ENCODE measurements at regions not wholly inside any gene's neighbourhood (a gene's known extent, or its start where the extent isn't known, plus 50 kb on each side); places are given as distances from the start of the nearest gene placed in this dataset.
A peak's percentile ranks its signal among the peaks of the same experiment; 100 is the strongest.

DNA sequence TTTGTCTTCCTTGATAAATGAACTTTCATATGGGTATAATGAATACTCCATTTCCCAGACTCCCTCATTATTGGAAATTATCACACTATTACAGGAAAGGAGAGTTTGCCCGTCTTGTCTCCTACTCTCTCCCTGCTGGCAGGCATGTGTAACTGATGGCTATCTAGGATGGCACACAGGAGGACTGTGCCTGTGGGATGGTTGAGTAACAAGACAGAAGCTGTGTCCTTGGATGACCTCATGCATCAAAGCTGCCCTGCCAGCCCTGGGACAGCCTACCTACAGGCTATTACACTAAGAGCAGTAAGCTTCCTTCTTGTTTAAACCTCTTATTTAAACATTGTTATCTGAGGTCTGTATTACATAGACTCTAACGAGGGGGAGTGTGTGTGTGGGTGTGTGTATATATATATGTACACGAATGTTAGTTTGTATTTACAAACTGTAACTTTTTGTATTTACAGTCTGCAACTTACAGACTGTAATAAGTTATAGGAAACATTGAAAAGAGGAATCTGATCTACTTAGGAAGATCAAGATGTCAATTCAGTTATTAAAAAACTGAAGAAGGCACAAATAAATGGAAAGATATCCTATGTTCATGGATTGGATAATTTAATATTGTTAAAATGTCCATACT is 247.6 kb upstream of the ACO1 start:
- no peak overlapping the region for H2AFZ ChIP-seq (ENCODE audit: low read length)
- H3K9me3 ChIP-seq (ENCODE audit: insufficient read depth in 2 of 2, low read depth in 1 of 2, low read length in 1 of 2), result no peaks in the 10 kb centered on the region
- WGBS, 2 experiments (ENCODE audit: extremely low coverage in 1 of 2, insufficient coverage in 1 of 2, insufficient read length in 1 of 2, insufficient replicate concordance in 2 of 2, low coverage in 1 of 2, low lambda C conversion rate in 2 of 2, missing lambda C conversion rate in 1 of 2), result 79% methylated on average over 3 of the region's 3 CpGs; no CpG with 5 or more reads in 1 of the 2 experiments
- no peak overlapping the region for H3K4me2 ChIP-seq (ENCODE audit: insufficient read depth in 1 of 2, low read depth in 2 of 2, low read length in 2 of 2)
- no peak overlapping the region for H3K23ac ChIP-seq (ENCODE audit: insufficient read length)
- CTCF ChIA-PET (ENCODE audit: partially characterized antibody), result interaction anchor here (0.6 to 1.4 kb wide), 8 partner anchors 8 to 301 kb away, joined by 3 to 5 read pairs (median 3); no protein-coding TSS in a partner anchor
- H3K56ac ChIP-seq (replicated peaks; ENCODE audit: insufficient read length, low read depth, low read length), result no peak overlapping the region
- no peaks in the 10 kb centered on the region for H3K23me2 ChIP-seq (ENCODE audit: low read depth, low read length)
- H4K8ac ChIP-seq (ENCODE audit: extremely low read depth, insufficient read depth, low read length), result no peak overlapping the region
- H3K4me3 ChIP-seq (ENCODE audit: extremely low read depth in 1 of 4, insufficient read depth in 2 of 4, low read depth in 3 of 4, low read length in 4 of 4), result no peak overlapping the region
- no peak overlapping the region for H3K27ac ChIP-seq (ENCODE audit: low read depth, low read length)
- no peak overlapping the region for H2BK12ac ChIP-seq (ENCODE audit: low read depth, low read length)
- H4K91ac ChIP-seq (replicated peaks; ENCODE audit: insufficient read length, low read length), result no peak overlapping the region
- H3K18ac ChIP-seq (ENCODE audit: extremely low read depth, low read length), result no peak overlapping the region
- H2BK15ac ChIP-seq (ENCODE audit: low read length), result no peak overlapping the region
- H3K4me1 ChIP-seq (replicated peaks in 1 of 4; ENCODE audit: control insufficient read depth in 3 of 4, insufficient read depth in 4 of 4, low read length in 3 of 4), result no peaks in the 10 kb centered on the region
- POLR2A ChIA-PET (ENCODE audit: partially characterized antibody), result no interaction called here
- H3K9ac ChIP-seq (replicated peaks in 1 of 4; ENCODE audit: extremely low read depth in 1 of 4, low read depth in 3 of 4, low read length in 3 of 4), result no peak overlapping the region
- DNase-seq (ENCODE audit: low read depth in 1 of 2, low spot score in 2 of 2), result peak in 1 of 2 experiments; percentile 19
- H3K79me1 ChIP-seq (ENCODE audit: low read depth, low read length), result no peaks in the 10 kb centered on the region
- peak; percentile 71 for FAIRE-seq
- no peaks in the 10 kb centered on the region for H4K20me1 ChIP-seq (replicated peaks in 1 of 2; ENCODE audit: control insufficient read depth in 1 of 2, insufficient read depth in 2 of 2, low read length in 2 of 2)
- no peak overlapping the region for H2AK5ac ChIP-seq (ENCODE audit: low read depth, low read length)
- no peak overlapping the region for H2BK20ac ChIP-seq (ENCODE audit: low read length)
- H3K27me3 ChIP-seq (replicated peaks in 1 of 4; ENCODE audit: control insufficient read depth in 3 of 4, extremely low read depth in 1 of 4, insufficient read depth in 3 of 4, low read length in 3 of 4), result no peaks in the 10 kb centered on the region
- no peaks in the 10 kb centered on the region for H3K79me2 ChIP-seq (ENCODE audit: control insufficient read depth in 1 of 2, insufficient read depth in 2 of 2, low read length in 2 of 2)
- no peak overlapping the region for H2BK120ac ChIP-seq (replicated peaks; ENCODE audit: low read depth, low read length)
- H4K5ac ChIP-seq (ENCODE audit: insufficient read length, low read depth, low read length), result no peak overlapping the region
- H3K14ac ChIP-seq (ENCODE audit: insufficient read length), result no peak overlapping the region
- no peak overlapping the region for H3K4ac ChIP-seq (replicated peaks; ENCODE audit: insufficient read length, low read depth, low read length)
- H3K36me3 ChIP-seq (ENCODE audit: control insufficient read depth in 2 of 4, insufficient read depth in 4 of 4, low read length in 3 of 4), result no peaks in the 10 kb centered on the region
- no peak overlapping the region for H2BK5ac ChIP-seq (ENCODE audit: low read depth, low read length)
- peak; percentile 33 to 42 for TF ChIP-seq RAD21 (IDR thresholded peaks at IDR 0.05 in 1 of 2, conservative IDR thresholded peaks at IDR 0.05 in 1 of 2; ENCODE audit: low read depth in 2 of 2, low read length in 2 of 2)
- TF ChIP-seq SP4 (IDR thresholded peaks at IDR 0.05; ENCODE audit: low read length), result no peak
- no peak for TF ChIP-seq SAP30 (IDR thresholded peaks at IDR 0.05; ENCODE audit: insufficient read depth, insufficient replicate concordance, low read length)
- no peak for TF ChIP-seq E2F6 (IDR thresholded peaks at IDR 0.05)
- no peak for TF ChIP-seq RXRA (IDR thresholded peaks at IDR 0.05; ENCODE audit: insufficient read depth, low read depth, low read length)
- TF ChIP-seq TEAD4 (IDR thresholded peaks at IDR 0.05; ENCODE audit: low read depth, low read length), result peak; percentile 96
- no peak for TF ChIP-seq SIX5 (IDR thresholded peaks at IDR 0.05; ENCODE audit: low read depth, low read length)
- TF ChIP-seq SRF (IDR thresholded peaks at IDR 0.05; ENCODE audit: low read depth, low read length), result no peak
- 0 out of 2 replicates have a peak, but pooled peaks have one; percentile 16 for TF ChIP-seq CREB1 (IDR thresholded peaks at IDR 0.05)
- TF ChIP-seq POLR2AphosphoS5 (IDR thresholded peaks at IDR 0.05; ENCODE audit: low read depth, low read length), result no peak
